ENCODE measurements at regions not wholly inside any gene's neighbourhood (a gene's known extent, or its start where the extent isn't known, plus 50 kb on each side); places are given as distances from the start of the nearest gene placed in this dataset.

DNA sequence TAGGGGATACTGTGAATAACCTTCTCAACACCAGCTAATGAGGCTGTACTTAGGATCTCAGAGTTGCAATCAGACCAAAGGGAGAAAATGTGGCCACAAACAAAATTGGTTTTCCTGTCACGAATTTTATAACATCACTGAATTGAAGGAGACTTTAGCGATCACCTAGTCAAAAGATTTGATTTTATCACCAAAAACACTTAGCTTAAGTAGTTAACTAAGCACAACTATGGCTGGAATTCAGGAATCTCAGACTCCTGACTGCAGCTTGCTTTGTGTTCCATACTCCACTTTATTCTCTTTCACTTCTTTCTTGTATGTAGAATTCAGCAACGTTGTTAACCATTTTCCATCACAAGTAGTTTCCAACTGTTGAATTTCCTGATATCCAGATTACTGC lies 152.0 kb downstream of the SLC16A9 start:
- H3K4me3 ChIP-seq: no peak overlapping the region

GRCh38 chr10:59557052-59557451 lies 152.6 kb downstream of the SLC16A9 start:
- H3K9ac ChIP-seq: no peak overlapping the region
- H3K4me3 ChIP-seq: no peak overlapping the region
- H3K9me3 ChIP-seq: no peaks in the 10 kb centered on the region
- no peaks in the 10 kb centered on the region for H3K27me3 ChIP-seq
- H3K27ac ChIP-seq: no peak overlapping the region
- H3K4me2 ChIP-seq: no peak overlapping the region
- TF ChIP-seq Cebpa-rat (IDR thresholded peaks at IDR 0.05): no peak
- H4K20me1 ChIP-seq: no peaks in the 10 kb centered on the region
- H3K4me1 ChIP-seq: peaks cover 8% of the 10 kb centered on the region
- H3K36me3 ChIP-seq: no peaks in the 10 kb centered on the region

More for the DNA sequence above, 152.0 kb downstream of the SLC16A9 start:
- no peaks in the 10 kb centered on the region for H4K20me1 ChIP-seq
- H3K27me3 ChIP-seq: no peaks in the 10 kb centered on the region
- H3K9me3 ChIP-seq: no peaks in the 10 kb centered on the region
- peaks cover 14% of the 10 kb centered on the region for H3K4me1 ChIP-seq
- TF ChIP-seq Cebpa-rat (IDR thresholded peaks at IDR 0.05): no peak
- no peak overlapping the region for H3K27ac ChIP-seq
- H3K4me2 ChIP-seq: no peak overlapping the region
- H3K36me3 ChIP-seq: no peaks in the 10 kb centered on the region
- H3K9ac ChIP-seq: no peak overlapping the region

GRCh38 chr10:59553162-59553900 lies 156.3 kb downstream of the SLC16A9 start:
- H3K9me3 ChIP-seq: no peaks in the 10 kb centered on the region
- no peak overlapping the region for H3K4me2 ChIP-seq
- H3K27ac ChIP-seq: no peak overlapping the region
- no peak overlapping the region for H3K9ac ChIP-seq
- no peak overlapping the region for H3K4me3 ChIP-seq
- no peaks in the 10 kb centered on the region for H4K20me1 ChIP-seq
- H3K4me1 ChIP-seq: no peaks in the 10 kb centered on the region
- H3K36me3 ChIP-seq: no peaks in the 10 kb centered on the region
- H3K27me3 ChIP-seq: no peaks in the 10 kb centered on the region
- no peak for TF ChIP-seq Cebpa-rat (IDR thresholded peaks at IDR 0.05)

DNA sequence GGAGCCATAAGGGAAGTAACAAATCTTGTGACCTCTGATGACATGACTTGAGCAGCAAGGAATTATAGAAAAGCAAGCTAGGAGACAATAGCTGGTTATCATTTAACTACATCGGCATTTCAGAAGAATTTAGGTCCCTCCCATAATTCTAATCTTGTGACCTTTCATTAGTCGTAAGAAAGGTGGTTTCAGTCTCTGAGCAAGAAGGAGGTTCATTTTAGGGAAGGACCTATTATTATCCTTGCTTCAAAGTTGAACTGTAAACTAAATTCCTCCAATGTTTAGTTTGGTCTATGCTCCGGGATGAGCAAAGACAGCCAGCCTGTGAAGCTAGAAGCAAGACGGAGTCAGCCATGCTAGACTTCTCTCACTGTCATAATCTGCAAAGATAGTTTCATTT lies 159.6 kb downstream of the SLC16A9 start:
- Histone ChIP-seq H3K4me3 (no peak overlapping the region), H4K20me1 (no peaks in the 10 kb centered on the region), H3K27me3 (no peaks in the 10 kb centered on the region), H3K9me3 (no peaks in the 10 kb centered on the region), H3K4me2 (no peak overlapping the region), H3K9ac (no peak overlapping the region), H3K4me1 (no peaks in the 10 kb centered on the region), H3K36me3 (no peaks in the 10 kb centered on the region), H3K27ac (no peak overlapping the region)
- no peak for TF ChIP-seq Cebpa-rat (IDR thresholded peaks at IDR 0.05)

DNA sequence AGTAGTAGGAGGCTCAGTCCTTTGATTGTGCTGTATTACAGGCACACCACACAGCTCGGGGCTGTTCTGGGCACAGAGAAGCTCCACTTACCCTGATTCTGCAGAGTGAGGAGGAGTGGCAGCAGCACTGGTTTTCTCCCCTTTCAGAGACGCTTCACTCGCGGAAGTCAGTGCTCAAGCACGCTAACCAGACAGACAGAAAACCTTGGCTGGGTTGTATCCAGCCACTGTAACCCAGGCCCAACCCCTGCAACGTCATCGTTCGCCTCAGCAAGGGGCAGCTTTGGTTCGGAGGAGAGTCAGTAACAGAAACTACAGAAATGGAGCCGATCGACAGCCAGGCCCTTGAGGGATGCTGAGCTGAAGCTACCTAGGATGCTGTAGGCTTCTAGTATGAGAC lies 171.0 kb downstream of the SLC16A9 start:
- no peak overlapping the region for H3K4me2 ChIP-seq
- no peaks in the 10 kb centered on the region for H4K20me1 ChIP-seq
- TF ChIP-seq Cebpa-rat (IDR thresholded peaks at IDR 0.05): no peak
- no peaks in the 10 kb centered on the region for H3K4me1 ChIP-seq
- H3K27ac ChIP-seq: no peak overlapping the region
- H3K27me3 ChIP-seq: no peaks in the 10 kb centered on the region
- no peaks in the 10 kb centered on the region for H3K36me3 ChIP-seq
- H3K9ac ChIP-seq: no peak overlapping the region
- H3K4me3 ChIP-seq: no peak overlapping the region
- no peaks in the 10 kb centered on the region for H3K9me3 ChIP-seq

DNA sequence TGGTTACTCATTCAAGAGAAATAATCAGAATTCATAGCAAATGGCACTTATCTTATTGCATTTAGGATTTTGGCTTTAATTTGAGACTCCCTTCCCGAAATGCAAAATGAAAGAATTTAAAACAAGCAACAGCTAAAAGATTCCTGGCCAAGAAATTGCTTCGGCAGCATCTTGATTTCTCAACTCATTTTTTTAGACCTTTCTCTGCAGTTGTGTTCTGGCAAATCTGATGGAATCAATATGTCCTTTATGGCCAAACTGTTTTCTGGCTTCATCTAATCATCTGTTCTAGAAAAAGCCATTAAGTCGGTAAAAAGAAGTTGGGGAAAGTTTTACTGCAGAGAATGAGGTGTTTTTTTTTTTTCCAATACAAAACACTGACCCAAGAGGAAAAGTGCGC lies 172.1 kb downstream of the SLC16A9 start:
- Histone ChIP-seq H3K4me2 (no peak overlapping the region), H4K20me1 (no peaks in the 10 kb centered on the region), H3K4me1 (no peaks in the 10 kb centered on the region), H3K27ac (no peak overlapping the region), H3K9ac (no peak overlapping the region), H3K36me3 (no peaks in the 10 kb centered on the region), H3K4me3 (no peak overlapping the region), H3K9me3 (no peaks in the 10 kb centered on the region), H3K27me3 (no peaks in the 10 kb centered on the region)
- TF ChIP-seq Cebpa-rat (IDR thresholded peaks at IDR 0.05): no peak

DNA sequence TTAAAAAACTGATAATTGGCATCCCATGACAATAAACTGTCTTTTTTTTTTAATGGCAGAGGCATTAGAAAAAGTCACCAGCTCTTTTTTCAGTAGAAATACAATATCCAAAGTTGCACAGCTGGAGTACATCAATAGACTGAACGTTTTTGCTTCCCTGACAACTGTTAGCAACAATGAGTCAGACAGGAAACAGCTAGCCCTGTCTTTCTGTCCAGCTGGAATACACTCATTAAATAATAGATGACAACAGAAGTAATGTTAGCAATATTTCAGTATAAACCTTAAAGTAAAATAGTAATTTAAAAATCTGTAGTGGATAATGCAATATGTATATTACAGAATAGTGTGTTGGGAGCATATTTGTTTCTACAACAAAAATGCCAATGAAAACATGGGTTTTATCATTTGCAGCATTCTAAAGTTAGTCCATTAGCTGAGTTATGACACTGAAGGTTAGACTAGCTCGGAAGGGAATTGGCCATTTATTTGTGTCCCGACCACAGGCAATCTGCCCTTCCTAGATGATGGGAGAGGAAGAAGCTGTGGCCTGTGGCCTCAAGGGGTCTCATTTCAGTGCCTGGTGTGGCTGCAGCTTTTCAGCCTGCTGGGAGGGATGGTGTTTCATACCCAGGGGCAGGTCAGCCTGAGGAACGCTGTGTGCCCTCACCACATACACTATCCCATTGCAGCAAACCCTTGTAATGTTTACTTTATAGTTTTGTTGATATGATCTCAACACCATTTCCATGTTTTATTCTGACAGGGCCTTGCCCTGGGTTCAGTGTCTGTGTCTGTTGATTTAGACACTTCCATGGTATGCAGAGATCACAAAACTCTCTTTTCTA lies 173.3 kb downstream of the SLC16A9 start:
- no peak for TF ChIP-seq Cebpa-rat (IDR thresholded peaks at IDR 0.05)
- Histone ChIP-seq H3K9ac (no peak overlapping the region), H3K27ac (no peak overlapping the region)

DNA sequence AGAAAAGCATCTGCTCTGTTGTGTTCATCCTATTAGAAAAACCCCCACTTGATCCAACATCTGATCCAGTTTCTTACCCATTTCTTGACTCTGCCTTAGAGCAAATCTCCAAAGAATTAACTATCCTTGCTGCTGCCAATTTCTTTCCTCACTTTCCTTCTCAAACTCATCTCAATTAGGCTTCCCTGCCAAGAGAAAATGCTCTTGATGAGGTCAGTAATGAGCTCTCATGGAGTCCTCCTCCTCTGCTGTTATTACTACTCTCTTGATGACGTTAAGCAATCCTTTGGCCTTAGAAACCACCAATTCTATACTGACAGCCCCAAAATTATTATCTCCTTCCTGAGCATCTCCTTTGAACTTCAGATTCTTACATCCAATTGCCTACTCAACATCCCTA lies 162.0 kb upstream of the FAM13C start:
- Histone ChIP-seq H3K9me3 (no peaks in the 10 kb centered on the region), H3K9ac (no peak overlapping the region), H4K20me1 (no peaks in the 10 kb centered on the region), H3K36me3 (no peaks in the 10 kb centered on the region), H3K4me2 (no peak overlapping the region), H3K4me1 (no peaks in the 10 kb centered on the region), H3K27ac (no peak overlapping the region), H3K4me3 (no peak overlapping the region), H3K27me3 (no peaks in the 10 kb centered on the region)
- no peak for TF ChIP-seq Cebpa-rat (IDR thresholded peaks at IDR 0.05)

More for the DNA sequence above, 173.3 kb downstream of the SLC16A9 start:
- no peaks in the 10 kb centered on the region for H4K20me1 ChIP-seq
- no peaks in the 10 kb centered on the region for H3K36me3 ChIP-seq
- H3K4me1 ChIP-seq: no peaks in the 10 kb centered on the region
- no peak overlapping the region for H3K4me2 ChIP-seq
- no peaks in the 10 kb centered on the region for H3K9me3 ChIP-seq
- no peaks in the 10 kb centered on the region for H3K27me3 ChIP-seq
- no peak overlapping the region for H3K4me3 ChIP-seq

DNA sequence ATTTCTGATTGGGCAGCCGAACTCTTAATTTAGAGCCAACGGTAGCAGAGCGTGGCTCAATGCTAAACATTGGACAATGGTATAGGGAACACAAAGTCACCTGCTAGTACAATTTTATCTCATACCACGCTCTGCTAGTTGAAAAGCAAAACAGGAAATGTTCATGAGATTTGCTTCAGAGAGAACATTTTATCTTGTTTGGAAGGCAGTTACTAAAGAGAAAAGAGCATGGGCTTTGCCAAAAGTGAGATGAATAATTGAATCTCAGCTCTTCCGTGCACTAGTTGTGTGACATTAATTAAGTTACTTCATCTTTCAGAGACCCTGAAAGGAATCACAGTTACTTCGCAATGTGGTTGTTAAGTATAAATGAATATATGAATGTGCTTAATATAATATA lies 161.5 kb upstream of the FAM13C start:
- Histone ChIP-seq H3K4me3 (no peak overlapping the region), H3K36me3 (no peaks in the 10 kb centered on the region), H3K9ac (no peak overlapping the region), H3K4me2 (no peak overlapping the region), H3K27ac (no peak overlapping the region), H3K9me3 (no peaks in the 10 kb centered on the region), H3K4me1 (no peaks in the 10 kb centered on the region), H4K20me1 (no peaks in the 10 kb centered on the region), H3K27me3 (no peaks in the 10 kb centered on the region)
- no peak for TF ChIP-seq Cebpa-rat (IDR thresholded peaks at IDR 0.05)

GRCh38 chr10:59517996-59518395 lies 155.6 kb upstream of the FAM13C start:
- H3K4me1 ChIP-seq: no peaks in the 10 kb centered on the region
- no peaks in the 10 kb centered on the region for H3K9me3 ChIP-seq
- H4K20me1 ChIP-seq: no peaks in the 10 kb centered on the region
- TF ChIP-seq Cebpa-rat (IDR thresholded peaks at IDR 0.05): no peak
- H3K4me3 ChIP-seq: no peak overlapping the region
- no peak overlapping the region for H3K4me2 ChIP-seq
- H3K9ac ChIP-seq: no peak overlapping the region
- no peaks in the 10 kb centered on the region for H3K36me3 ChIP-seq
- no peaks in the 10 kb centered on the region for H3K27me3 ChIP-seq
- H3K27ac ChIP-seq: no peak overlapping the region
